ENCODE measurements at regions not wholly inside any gene's neighbourhood (a gene's known extent, or its start where the extent isn't known, plus 50 kb on each side); places are given as distances from the start of the nearest gene placed in this dataset.

DNA sequence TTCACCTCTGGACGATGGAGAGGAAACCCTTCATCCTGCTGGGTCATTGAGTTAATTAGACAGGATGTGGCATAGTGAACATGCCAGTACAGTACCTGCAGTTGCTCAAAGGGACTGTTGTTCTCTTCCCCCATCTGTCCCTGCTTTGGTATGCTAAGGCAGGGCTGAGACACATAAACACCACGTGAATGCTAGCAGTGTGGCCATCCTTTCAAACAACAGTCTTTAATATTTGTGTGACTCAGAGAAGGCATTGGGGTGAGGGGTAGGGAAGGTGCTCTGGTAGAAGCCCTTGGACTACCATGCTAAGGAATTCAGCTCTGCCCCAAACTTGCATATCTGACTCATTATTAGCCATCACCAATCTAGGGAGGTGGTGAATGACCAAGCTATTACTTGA, 180.2 kb upstream of the ZNF618 start:
- TF ChIP-seq, protein P1, sequence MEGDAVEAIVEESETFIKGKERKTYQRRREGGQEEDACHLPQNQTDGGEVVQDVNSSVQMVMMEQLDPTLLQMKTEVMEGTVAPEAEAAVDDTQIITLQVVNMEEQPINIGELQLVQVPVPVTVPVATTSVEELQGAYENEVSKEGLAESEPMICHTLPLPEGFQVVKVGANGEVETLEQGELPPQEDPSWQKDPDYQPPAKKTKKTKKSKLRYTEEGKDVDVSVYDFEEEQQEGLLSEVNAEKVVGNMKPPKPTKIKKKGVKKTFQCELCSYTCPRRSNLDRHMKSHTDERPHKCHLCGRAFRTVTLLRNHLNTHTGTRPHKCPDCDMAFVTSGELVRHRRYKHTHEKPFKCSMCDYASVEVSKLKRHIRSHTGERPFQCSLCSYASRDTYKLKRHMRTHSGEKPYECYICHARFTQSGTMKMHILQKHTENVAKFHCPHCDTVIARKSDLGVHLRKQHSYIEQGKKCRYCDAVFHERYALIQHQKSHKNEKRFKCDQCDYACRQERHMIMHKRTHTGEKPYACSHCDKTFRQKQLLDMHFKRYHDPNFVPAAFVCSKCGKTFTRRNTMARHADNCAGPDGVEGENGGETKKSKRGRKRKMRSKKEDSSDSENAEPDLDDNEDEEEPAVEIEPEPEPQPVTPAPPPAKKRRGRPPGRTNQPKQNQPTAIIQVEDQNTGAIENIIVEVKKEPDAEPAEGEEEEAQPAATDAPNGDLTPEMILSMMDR (IDR thresholded peaks at IDR 0.05): no peak
- no peak for TF ChIP-seq GABPA (IDR thresholded peaks at IDR 0.05; ENCODE audit: low read depth)
- TF ChIP-seq MXI1 (IDR thresholded peaks at IDR 0.05; ENCODE audit: low read depth, low read length): no peak
- TF ChIP-seq, protein P2, sequence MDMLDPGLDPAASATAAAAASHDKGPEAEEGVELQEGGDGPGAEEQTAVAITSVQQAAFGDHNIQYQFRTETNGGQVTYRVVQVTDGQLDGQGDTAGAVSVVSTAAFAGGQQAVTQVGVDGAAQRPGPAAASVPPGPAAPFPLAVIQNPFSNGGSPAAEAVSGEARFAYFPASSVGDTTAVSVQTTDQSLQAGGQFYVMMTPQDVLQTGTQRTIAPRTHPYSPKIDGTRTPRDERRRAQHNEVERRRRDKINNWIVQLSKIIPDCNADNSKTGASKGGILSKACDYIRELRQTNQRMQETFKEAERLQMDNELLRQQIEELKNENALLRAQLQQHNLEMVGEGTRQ (IDR thresholded peaks at IDR 0.05; ENCODE audit: borderline replicate concordance, low read depth, low read length): no peak
- TF ChIP-seq, protein P3, sequence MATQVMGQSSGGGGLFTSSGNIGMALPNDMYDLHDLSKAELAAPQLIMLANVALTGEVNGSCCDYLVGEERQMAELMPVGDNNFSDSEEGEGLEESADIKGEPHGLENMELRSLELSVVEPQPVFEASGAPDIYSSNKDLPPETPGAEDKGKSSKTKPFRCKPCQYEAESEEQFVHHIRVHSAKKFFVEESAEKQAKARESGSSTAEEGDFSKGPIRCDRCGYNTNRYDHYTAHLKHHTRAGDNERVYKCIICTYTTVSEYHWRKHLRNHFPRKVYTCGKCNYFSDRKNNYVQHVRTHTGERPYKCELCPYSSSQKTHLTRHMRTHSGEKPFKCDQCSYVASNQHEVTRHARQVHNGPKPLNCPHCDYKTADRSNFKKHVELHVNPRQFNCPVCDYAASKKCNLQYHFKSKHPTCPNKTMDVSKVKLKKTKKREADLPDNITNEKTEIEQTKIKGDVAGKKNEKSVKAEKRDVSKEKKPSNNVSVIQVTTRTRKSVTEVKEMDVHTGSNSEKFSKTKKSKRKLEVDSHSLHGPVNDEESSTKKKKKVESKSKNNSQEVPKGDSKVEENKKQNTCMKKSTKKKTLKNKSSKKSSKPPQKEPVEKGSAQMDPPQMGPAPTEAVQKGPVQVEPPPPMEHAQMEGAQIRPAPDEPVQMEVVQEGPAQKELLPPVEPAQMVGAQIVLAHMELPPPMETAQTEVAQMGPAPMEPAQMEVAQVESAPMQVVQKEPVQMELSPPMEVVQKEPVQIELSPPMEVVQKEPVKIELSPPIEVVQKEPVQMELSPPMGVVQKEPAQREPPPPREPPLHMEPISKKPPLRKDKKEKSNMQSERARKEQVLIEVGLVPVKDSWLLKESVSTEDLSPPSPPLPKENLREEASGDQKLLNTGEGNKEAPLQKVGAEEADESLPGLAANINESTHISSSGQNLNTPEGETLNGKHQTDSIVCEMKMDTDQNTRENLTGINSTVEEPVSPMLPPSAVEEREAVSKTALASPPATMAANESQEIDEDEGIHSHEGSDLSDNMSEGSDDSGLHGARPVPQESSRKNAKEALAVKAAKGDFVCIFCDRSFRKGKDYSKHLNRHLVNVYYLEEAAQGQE (IDR thresholded peaks at IDR 0.05; ENCODE audit: low read depth, low read length): no peak
- TF ChIP-seq FOXJ3 (CRISPR knock-in tag; IDR thresholded peaks at IDR 0.05): no peak
- TF ChIP-seq, protein P4, sequence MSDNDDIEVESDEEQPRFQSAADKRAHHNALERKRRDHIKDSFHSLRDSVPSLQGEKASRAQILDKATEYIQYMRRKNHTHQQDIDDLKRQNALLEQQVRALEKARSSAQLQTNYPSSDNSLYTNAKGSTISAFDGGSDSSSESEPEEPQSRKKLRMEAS (IDR thresholded peaks at IDR 0.05; ENCODE audit: low read depth): no peak
- TF ChIP-seq TAF1 (IDR thresholded peaks at IDR 0.05; ENCODE audit: borderline replicate concordance, low read depth, low read length): no peak
- TF ChIP-seq RCOR1 (IDR thresholded peaks at IDR 0.05; ENCODE audit: low read length): no peak
- no peak for TF ChIP-seq POLR2AphosphoS5 (IDR thresholded peaks at IDR 0.05; ENCODE audit: low read depth, low read length)
- no peak for TF ChIP-seq TEAD4 (IDR thresholded peaks at IDR 0.05; ENCODE audit: borderline replicate concordance, insufficient read depth)
- no peak for TF ChIP-seq TCF12 (IDR thresholded peaks at IDR 0.05)
